ENCODE measurements at regions not wholly inside any gene's neighbourhood (a gene's known extent, or its start where the extent isn't known, plus 50 kb on each side); places are given as distances from the start of the nearest gene placed in this dataset.

DNA sequence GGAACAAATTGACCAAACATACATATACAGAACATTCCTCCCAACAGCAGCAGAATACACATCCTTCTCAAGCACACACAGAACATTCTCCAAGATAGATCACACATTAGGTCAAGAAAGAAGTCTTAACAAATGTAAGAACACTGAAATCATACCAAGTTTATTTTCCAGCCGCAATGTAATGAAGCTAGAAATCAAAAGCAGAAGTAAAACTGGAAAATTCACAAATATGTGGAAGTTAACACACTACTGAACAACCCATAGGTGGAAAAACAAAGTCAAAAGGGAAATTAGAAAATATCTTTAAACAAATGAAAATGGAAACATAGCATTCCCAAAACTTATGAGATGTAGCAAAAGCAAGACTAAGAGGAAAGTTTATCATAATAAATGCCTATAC lies 692.6 kb downstream of the DIAPH3 start:
- TF ChIP-seq, protein P1, sequence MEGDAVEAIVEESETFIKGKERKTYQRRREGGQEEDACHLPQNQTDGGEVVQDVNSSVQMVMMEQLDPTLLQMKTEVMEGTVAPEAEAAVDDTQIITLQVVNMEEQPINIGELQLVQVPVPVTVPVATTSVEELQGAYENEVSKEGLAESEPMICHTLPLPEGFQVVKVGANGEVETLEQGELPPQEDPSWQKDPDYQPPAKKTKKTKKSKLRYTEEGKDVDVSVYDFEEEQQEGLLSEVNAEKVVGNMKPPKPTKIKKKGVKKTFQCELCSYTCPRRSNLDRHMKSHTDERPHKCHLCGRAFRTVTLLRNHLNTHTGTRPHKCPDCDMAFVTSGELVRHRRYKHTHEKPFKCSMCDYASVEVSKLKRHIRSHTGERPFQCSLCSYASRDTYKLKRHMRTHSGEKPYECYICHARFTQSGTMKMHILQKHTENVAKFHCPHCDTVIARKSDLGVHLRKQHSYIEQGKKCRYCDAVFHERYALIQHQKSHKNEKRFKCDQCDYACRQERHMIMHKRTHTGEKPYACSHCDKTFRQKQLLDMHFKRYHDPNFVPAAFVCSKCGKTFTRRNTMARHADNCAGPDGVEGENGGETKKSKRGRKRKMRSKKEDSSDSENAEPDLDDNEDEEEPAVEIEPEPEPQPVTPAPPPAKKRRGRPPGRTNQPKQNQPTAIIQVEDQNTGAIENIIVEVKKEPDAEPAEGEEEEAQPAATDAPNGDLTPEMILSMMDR (IDR thresholded peaks at IDR 0.05; ENCODE audit: unreplicated experiment): no peak
- Mint-ChIP-seq H3K4me3 (ENCODE audit: unreplicated experiment) (no peak overlapping the region), H3K36me3 (ENCODE audit: low read depth, unreplicated experiment) (peaks cover 5% of the 10 kb centered on the region), H3K9me3 (ENCODE audit: unreplicated experiment) (no peaks in the 10 kb centered on the region), H3K27ac (ENCODE audit: unreplicated experiment) (no peak overlapping the region), H3K27me3 (ENCODE audit: unreplicated experiment) (peaks cover 1% of the 10 kb centered on the region), H3K4me1 (ENCODE audit: unreplicated experiment) (peaks cover 2% of the 10 kb centered on the region)
- no peak for DNase-seq (ENCODE audit: low spot score)

GRCh38 chr13:59472134-59472533 lies 691.6 kb downstream of the DIAPH3 start:
- DNase-seq (ENCODE audit: low spot score): no peak
- H3K9me3 Mint-ChIP-seq (ENCODE audit: unreplicated experiment): no peaks in the 10 kb centered on the region
- no peak overlapping the region for H3K27ac Mint-ChIP-seq (ENCODE audit: unreplicated experiment)
- no peak overlapping the region for H3K4me3 Mint-ChIP-seq (ENCODE audit: unreplicated experiment)
- H3K36me3 Mint-ChIP-seq (ENCODE audit: low read depth, unreplicated experiment): no peaks in the 10 kb centered on the region
- H3K27me3 Mint-ChIP-seq (ENCODE audit: unreplicated experiment): no peaks in the 10 kb centered on the region
- TF ChIP-seq, protein P1 (IDR thresholded peaks at IDR 0.05; ENCODE audit: unreplicated experiment): no peak
- peaks cover 7% of the 10 kb centered on the region for H3K4me1 Mint-ChIP-seq (ENCODE audit: unreplicated experiment)

- DNase-seq (ENCODE audit: low spot score): no peak
- no peaks in the 10 kb centered on the region for H3K9me3 Mint-ChIP-seq (ENCODE audit: unreplicated experiment)
- TF ChIP-seq, protein P1 (IDR thresholded peaks at IDR 0.05; ENCODE audit: unreplicated experiment): no peak
- no peak overlapping the region for H3K4me3 Mint-ChIP-seq (ENCODE audit: unreplicated experiment)
- no peak overlapping the region for H3K27ac Mint-ChIP-seq (ENCODE audit: unreplicated experiment)
- no peaks in the 10 kb centered on the region for H3K36me3 Mint-ChIP-seq (ENCODE audit: low read depth, unreplicated experiment)
- H3K27me3 Mint-ChIP-seq (ENCODE audit: unreplicated experiment): no peaks in the 10 kb centered on the region
- peaks cover 20% of the 10 kb centered on the region for H3K4me1 Mint-ChIP-seq (ENCODE audit: unreplicated experiment)
Measured at GRCh38 chr13:59474696-59475095, 689.0 kb downstream of the DIAPH3 start.

GRCh38 chr13:59475911-59476310 lies 687.8 kb downstream of the DIAPH3 start:
- H3K9me3 Mint-ChIP-seq (ENCODE audit: unreplicated experiment): no peaks in the 10 kb centered on the region
- TF ChIP-seq, protein P1 (IDR thresholded peaks at IDR 0.05; ENCODE audit: unreplicated experiment): no peak
- H3K27ac Mint-ChIP-seq (ENCODE audit: unreplicated experiment): no peak overlapping the region
- DNase-seq (ENCODE audit: low spot score): no peak
- H3K4me3 Mint-ChIP-seq (ENCODE audit: unreplicated experiment): no peak overlapping the region
- H3K27me3 Mint-ChIP-seq (ENCODE audit: unreplicated experiment): no peaks in the 10 kb centered on the region
- peaks cover 30% of the 10 kb centered on the region for H3K4me1 Mint-ChIP-seq (ENCODE audit: unreplicated experiment)
- no peaks in the 10 kb centered on the region for H3K36me3 Mint-ChIP-seq (ENCODE audit: low read depth, unreplicated experiment)

DNA sequence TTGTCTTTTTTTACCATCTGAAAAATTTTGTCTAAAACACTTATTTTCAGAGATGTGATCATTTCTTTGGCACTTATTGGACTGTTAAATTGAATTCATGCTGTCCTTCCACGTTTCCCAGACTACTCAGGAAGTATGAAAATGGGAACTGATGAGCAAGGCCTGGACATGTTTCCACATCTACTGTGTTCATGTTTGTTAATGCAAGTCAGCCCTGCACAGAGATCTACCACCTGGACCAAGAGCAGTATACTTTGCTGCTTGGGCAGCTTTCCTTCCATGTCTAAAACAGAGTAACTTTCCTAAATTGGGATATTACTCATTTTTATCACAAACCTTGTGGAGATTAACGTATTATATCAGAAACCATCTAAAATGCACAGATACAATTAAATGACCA lies 687.4 kb downstream of the DIAPH3 start:
- no peaks in the 10 kb centered on the region for H3K27me3 Mint-ChIP-seq (ENCODE audit: unreplicated experiment)
- TF ChIP-seq, protein P1 (IDR thresholded peaks at IDR 0.05; ENCODE audit: unreplicated experiment): no peak
- H3K4me1 Mint-ChIP-seq (ENCODE audit: unreplicated experiment): peaks cover 32% of the 10 kb centered on the region
- no peak for DNase-seq (ENCODE audit: low spot score)
- no peak overlapping the region for H3K4me3 Mint-ChIP-seq (ENCODE audit: unreplicated experiment)
- H3K27ac Mint-ChIP-seq (ENCODE audit: unreplicated experiment): no peak overlapping the region
- H3K36me3 Mint-ChIP-seq (ENCODE audit: low read depth, unreplicated experiment): no peaks in the 10 kb centered on the region
- H3K9me3 Mint-ChIP-seq (ENCODE audit: unreplicated experiment): no peaks in the 10 kb centered on the region

All from endothelial cell (in vitro differentiated cells).